Lower lobe of right lung (tissue), 2 donors: ENCODE measurements at regions not wholly inside any gene's neighbourhood (a gene's known extent, or its start where the extent isn't known, plus 50 kb on each side); places are given as distances from the start of the nearest gene placed in this dataset.
"Not testable (repeated sequence)": the region's sequence is repeated elsewhere in the genome, so short reads cannot be mapped to it uniquely, and the experiment has no call there.

Source experiments
- ATAC-seq, 2 donors: fragments of 200-7000 bp; cut with Tn5 transposase; one replicate each; pipeline ENCODE4 v1.9.1; 2020 to 2022; ENCODE audit warnings: mild to moderate bottlenecking in 2 of 2, moderate library complexity in 2 of 2
- DNase-seq: peaks from one replicate; pipeline ENCODE4 v3.0.0-alpha.2; 2020
- H3K27ac ChIP-seq: fragments of 200-600 bp; one replicate; pipeline ENCODE4 v1.8.0; 2022
- H3K27me3 ChIP-seq: fragments of 200-600 bp; one replicate; pipeline ENCODE4 v1.8.0; 2022; ENCODE audit warnings: low read depth
- H3K36me3 ChIP-seq: fragments of 200-600 bp; one replicate; pipeline ENCODE4 v1.8.0; 2022; ENCODE audit warnings: mild to moderate bottlenecking
- H3K4me1 ChIP-seq: fragments of 200-600 bp; one replicate; pipeline ENCODE4 v1.8.0; 2022
- H3K4me3 ChIP-seq: fragments of 200-600 bp; one replicate; pipeline ENCODE4 v1.8.0; 2022; ENCODE audit warnings: mild to moderate bottlenecking
- H3K9me3 ChIP-seq: fragments of 200-600 bp; one replicate; pipeline ENCODE4 v1.8.0; 2022
- CTCF ChIP-seq: fragments of 200-600 bp; IDR thresholded peaks from one replicate; pipeline ENCODE4 v1.8.0; 2022; ENCODE audit warnings: antibody characterized with exemption, mild to moderate bottlenecking
- intact Hi-C: fragments of 100-400 bp; cut with DNase I; formaldehyde crosslinking; loops from one replicate; pipeline ENCODE4 v1.11.0; 2022
- donor health status: DM: no; HTN: yes; CAD: no; lungs with severe emphysema.

GRCh38 chr15:23857028-23857641, 170.0 kb upstream of the NDN start:
- no peak overlapping the region for H3K4me3 ChIP-seq
- no peaks in the 10 kb centered on the region for H3K9me3 ChIP-seq
- DNase-seq (peak; percentile 48), ATAC-seq (peak; percentile 43 to 53)
- no peak overlapping the region for H3K27ac ChIP-seq
- no peaks in the 10 kb centered on the region for H3K36me3 ChIP-seq
- peak; percentile 48 for TF ChIP-seq CTCF
- peaks cover 11% of the 10 kb centered on the region for H3K27me3 ChIP-seq
- intact Hi-C loops, result no loop called here
- no peaks in the 10 kb centered on the region for H3K4me1 ChIP-seq

GRCh38 chr15:23859008-23859407, 171.9 kb upstream of the NDN start:
- DNase-seq (no peak), ATAC-seq (no peak)
- peaks cover 11% of the 10 kb centered on the region for H3K27me3 ChIP-seq
- intact Hi-C loops, result no loop called here
- no peak overlapping the region for H3K27ac ChIP-seq
- no peaks in the 10 kb centered on the region for H3K9me3 ChIP-seq
- no peaks in the 10 kb centered on the region for H3K36me3 ChIP-seq
- no peak overlapping the region for H3K4me3 ChIP-seq
- H3K4me1 ChIP-seq, result no peaks in the 10 kb centered on the region
- no peak for TF ChIP-seq CTCF

GRCh38 chr15:23860290-23861245, 173.5 kb upstream of the NDN start:
- intact Hi-C loops, result no loop called here
- no peaks in the 10 kb centered on the region for H3K36me3 ChIP-seq
- no peaks in the 10 kb centered on the region for H3K9me3 ChIP-seq
- H3K27ac ChIP-seq, result no peak overlapping the region
- ATAC-seq (no peak), DNase-seq (no peak)
- H3K27me3 ChIP-seq, result peaks cover 11% of the 10 kb centered on the region
- no peak for TF ChIP-seq CTCF
- no peak overlapping the region for H3K4me3 ChIP-seq
- no peaks in the 10 kb centered on the region for H3K4me1 ChIP-seq

- no peak for DNase-seq
- intact Hi-C loops, result no loop called here
- peak; percentile 25 for TF ChIP-seq CTCF
These were observed 179.7 kb upstream of the NDN start for GRCh38 chr15:23866832-23867231.

GRCh38 chr15:23869396-23869795, 182.3 kb upstream of the NDN start:
- peak overlapping the region; percentile 10 for H3K4me3 ChIP-seq
- ATAC-seq (peak; percentile 67 to 87), DNase-seq (peak; percentile 58)
- H3K36me3 ChIP-seq, result no peaks in the 10 kb centered on the region
- H3K27me3 ChIP-seq, result no peaks in the 10 kb centered on the region
- no peak overlapping the region for H3K27ac ChIP-seq
- no peaks in the 10 kb centered on the region for H3K4me1 ChIP-seq
- intact Hi-C loops, result no loop called here
- no peak for TF ChIP-seq CTCF
- no peaks in the 10 kb centered on the region for H3K9me3 ChIP-seq

More at GRCh38 chr15:23866832-23867231, 179.7 kb upstream of the NDN start:
- Histone ChIP-seq H3K4me3 (no peak overlapping the region), H3K9me3 (no peaks in the 10 kb centered on the region), H3K36me3 (no peaks in the 10 kb centered on the region), H3K27me3 (peaks cover under 1% of the 10 kb centered on the region), H3K4me1 (no peaks in the 10 kb centered on the region), H3K27ac (no peak overlapping the region)
- ATAC-seq, result no peak

- not testable (repeated sequence) for ATAC-seq, H3K27me3 ChIP-seq, H3K36me3 ChIP-seq, H3K27ac ChIP-seq, DNase-seq, H3K4me3 ChIP-seq, H3K9me3 ChIP-seq, H3K4me1 ChIP-seq
- intact Hi-C loops, result loop anchor here (10.0 kb wide), 1 partner anchor 229 kb away; the partner anchor contains the start of gene MAGEL2
These were observed 186.5 kb upstream of the NDN start for GRCh38 chr15:23873613-23874012.
